Neural crest cell (in vitro differentiated cells): ENCODE measurements at regions not wholly inside any gene's neighbourhood (a gene's known extent, or its start where the extent isn't known, plus 50 kb on each side); places are given as distances from the start of the nearest gene placed in this dataset.

Experiments used
- DNase-seq: peaks from one replicate; pipeline ENCODE4 v3.0.0; 2021; ENCODE audit warnings: low read depth, mixed read lengths, low spot score
- H3K27ac Mint-ChIP-seq: one replicate; pipeline ENCODE4 v1.8.0; 2021; ENCODE audit warnings: mild to moderate bottlenecking, mixed read lengths; ENCODE audit not compliant: unreplicated experiment
- H3K27me3 Mint-ChIP-seq: 2 replicates; pipeline ENCODE4 v1.8.0; 2021; ENCODE audit warnings: low read depth, mild to moderate bottlenecking, mixed read lengths
- H3K36me3 Mint-ChIP-seq: 2 replicates; pipeline ENCODE4 v1.8.0; 2021; ENCODE audit warnings: low read depth, mild to moderate bottlenecking, mixed read lengths
- H3K4me1 Mint-ChIP-seq: 2 replicates; pipeline ENCODE4 v1.8.0; 2021; ENCODE audit warnings: mixed read lengths
- H3K4me3 Mint-ChIP-seq: one replicate; pipeline ENCODE4 v1.8.0; 2021; ENCODE audit warnings: mild to moderate bottlenecking, mixed read lengths
- H3K9me3 Mint-ChIP-seq: 2 replicates; pipeline ENCODE4 v1.8.0; 2021; ENCODE audit warnings: mixed read lengths
- TF ChIP-seq, protein P1 (sequence below): fragments of 200-600 bp; sonication (generic); conservative IDR thresholded peaks from 2 replicates; pipeline ENCODE4 v1.5.0; 2021; ENCODE audit warnings: antibody characterized with exemption, mild to moderate bottlenecking

DNA sequence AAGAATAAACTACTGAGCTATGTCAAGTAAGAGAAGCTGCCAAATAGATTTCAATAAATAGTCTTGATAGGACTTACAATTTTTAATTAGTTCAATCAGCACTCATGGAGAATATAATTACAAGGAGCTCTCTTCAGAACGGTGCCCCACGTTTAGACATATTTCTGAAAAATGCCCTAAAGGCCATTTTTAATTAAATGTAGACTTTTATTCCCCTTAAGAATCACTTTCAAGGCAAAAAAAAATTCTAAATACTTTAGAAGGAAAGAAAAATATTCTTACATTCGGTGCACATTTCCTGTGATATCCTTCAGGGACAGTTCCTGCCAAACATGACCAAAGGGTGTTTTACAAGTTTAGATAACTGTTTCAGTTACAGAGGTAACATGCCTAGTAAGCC is 202.5 kb upstream of the CDH7 start:
- Mint-ChIP-seq H3K4me3 (no peak overlapping the region), H3K9me3 (peaks cover 2% of the 10 kb centered on the region), H3K27ac (no peak overlapping the region), H3K27me3 (no peaks in the 10 kb centered on the region), H3K4me1 (no peaks in the 10 kb centered on the region), H3K36me3 (no peaks in the 10 kb centered on the region)
- TF ChIP-seq, protein P1, sequence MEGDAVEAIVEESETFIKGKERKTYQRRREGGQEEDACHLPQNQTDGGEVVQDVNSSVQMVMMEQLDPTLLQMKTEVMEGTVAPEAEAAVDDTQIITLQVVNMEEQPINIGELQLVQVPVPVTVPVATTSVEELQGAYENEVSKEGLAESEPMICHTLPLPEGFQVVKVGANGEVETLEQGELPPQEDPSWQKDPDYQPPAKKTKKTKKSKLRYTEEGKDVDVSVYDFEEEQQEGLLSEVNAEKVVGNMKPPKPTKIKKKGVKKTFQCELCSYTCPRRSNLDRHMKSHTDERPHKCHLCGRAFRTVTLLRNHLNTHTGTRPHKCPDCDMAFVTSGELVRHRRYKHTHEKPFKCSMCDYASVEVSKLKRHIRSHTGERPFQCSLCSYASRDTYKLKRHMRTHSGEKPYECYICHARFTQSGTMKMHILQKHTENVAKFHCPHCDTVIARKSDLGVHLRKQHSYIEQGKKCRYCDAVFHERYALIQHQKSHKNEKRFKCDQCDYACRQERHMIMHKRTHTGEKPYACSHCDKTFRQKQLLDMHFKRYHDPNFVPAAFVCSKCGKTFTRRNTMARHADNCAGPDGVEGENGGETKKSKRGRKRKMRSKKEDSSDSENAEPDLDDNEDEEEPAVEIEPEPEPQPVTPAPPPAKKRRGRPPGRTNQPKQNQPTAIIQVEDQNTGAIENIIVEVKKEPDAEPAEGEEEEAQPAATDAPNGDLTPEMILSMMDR: no peak
- DNase-seq: no peak

DNA sequence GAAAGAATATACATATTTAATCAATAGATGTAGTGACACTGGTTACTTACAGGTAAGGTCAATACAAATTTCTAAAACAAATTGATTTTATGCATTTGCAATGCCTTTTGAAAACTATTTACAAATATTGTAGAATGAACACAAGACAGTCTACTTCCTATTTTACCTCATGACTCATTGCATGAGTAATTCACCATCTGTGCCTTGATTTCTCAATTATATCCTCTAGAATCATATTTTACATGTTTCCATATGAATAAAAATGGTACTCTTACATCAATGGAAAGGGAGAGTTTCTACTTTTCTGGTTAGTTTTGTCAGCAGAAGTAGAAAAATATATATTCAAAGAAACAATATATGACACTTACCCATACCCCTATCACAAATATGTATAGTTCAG is 203.8 kb upstream of the CDH7 start:
- peaks cover 2% of the 10 kb centered on the region for H3K9me3 Mint-ChIP-seq
- TF ChIP-seq, protein P1: no peak
- no peaks in the 10 kb centered on the region for H3K4me1 Mint-ChIP-seq

DNA sequence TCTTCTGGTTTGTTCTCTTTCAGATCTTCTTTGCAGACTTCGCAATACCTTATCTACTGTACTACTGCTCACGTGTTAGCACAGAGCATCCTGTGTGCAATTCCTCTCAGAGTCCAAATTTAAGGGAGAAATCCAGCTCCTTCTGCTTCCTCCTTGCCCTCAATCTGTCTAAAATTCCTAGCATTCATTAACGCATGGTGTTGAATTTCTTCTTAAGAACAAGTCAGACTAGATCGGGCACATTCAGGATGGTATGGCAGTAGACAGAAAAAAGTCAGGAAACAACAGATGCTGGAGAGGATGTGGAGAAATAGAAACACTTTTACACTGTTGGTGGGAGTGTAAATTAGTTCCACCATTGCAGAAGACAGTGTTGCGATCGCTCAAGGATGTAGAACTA is 206.1 kb upstream of the CDH7 start:
- no peak for DNase-seq
- TF ChIP-seq, protein P1: no peak
- Mint-ChIP-seq H3K36me3 (no peaks in the 10 kb centered on the region), H3K27ac (no peak overlapping the region), H3K4me3 (no peak overlapping the region), H3K9me3 (peaks cover 2% of the 10 kb centered on the region), H3K27me3 (no peaks in the 10 kb centered on the region), H3K4me1 (no peaks in the 10 kb centered on the region)

More for the DNA sequence above, 203.8 kb upstream of the CDH7 start:
- no peaks in the 10 kb centered on the region for H3K36me3 Mint-ChIP-seq
- DNase-seq: no peak
- no peaks in the 10 kb centered on the region for H3K27me3 Mint-ChIP-seq
- H3K27ac Mint-ChIP-seq: no peak overlapping the region
- no peak overlapping the region for H3K4me3 Mint-ChIP-seq

DNA sequence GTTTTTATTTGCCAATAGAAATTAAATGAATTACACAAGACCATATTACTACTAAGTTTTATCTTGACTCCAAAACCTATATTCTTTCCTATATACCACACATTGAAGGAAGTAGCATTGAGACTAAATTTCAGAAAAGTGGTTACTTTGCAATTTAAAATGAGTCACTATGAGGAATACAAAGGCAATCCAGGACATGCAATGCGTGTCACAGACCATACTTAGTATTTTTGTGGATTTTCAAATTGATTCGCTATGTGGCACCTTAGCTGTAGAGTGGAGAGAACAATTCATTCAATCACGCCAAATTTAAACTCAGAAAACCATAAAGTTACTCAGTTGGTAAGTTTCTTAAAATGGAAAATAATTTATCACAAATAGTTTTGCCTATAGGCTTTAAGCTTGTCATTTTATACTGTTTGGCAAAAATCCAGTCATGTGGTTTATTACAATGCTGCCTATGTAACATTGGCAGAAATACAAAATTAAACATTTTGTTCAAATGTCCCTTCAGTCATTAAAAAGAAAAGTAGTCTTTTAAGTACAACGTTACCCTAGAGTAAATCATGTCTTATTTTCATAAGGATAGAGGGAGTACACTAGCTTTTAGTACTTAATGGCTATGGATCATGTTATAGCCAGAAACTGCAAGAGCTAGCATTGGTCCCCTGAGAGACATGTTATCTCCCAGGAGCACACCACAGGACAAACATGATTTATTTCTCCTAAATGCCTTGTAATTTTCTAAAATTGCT is 222.8 kb upstream of the CDH7 start:
- Mint-ChIP-seq H3K27me3 (no peaks in the 10 kb centered on the region), H3K4me1 (no peaks in the 10 kb centered on the region), H3K36me3 (no peaks in the 10 kb centered on the region), H3K4me3 (no peak overlapping the region), H3K27ac (no peak overlapping the region), H3K9me3 (peaks cover 3% of the 10 kb centered on the region)
- no peak for DNase-seq
- TF ChIP-seq, protein P1: no peak

DNA sequence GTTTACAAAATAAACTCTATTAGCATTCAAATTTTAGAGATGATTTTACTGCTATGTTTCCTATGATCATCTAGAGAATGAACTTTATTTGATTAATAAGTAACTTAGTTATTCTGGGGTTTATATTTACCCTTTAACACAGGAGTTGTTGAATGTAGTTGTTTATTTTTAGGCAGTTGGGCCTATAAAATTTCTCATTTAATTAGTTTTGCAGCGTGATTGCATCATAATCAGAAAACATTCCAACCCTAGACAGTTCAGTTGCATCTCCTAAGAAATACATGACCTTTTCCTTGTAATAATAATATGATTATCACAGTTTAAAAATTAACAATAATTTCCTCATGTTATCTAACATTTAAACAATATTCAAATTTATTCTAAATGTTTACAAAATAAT is 224.7 kb upstream of the CDH7 start:
- Mint-ChIP-seq H3K27me3 (no peaks in the 10 kb centered on the region), H3K9me3 (peaks cover 3% of the 10 kb centered on the region), H3K36me3 (no peaks in the 10 kb centered on the region), H3K4me1 (no peaks in the 10 kb centered on the region), H3K4me3 (no peak overlapping the region), H3K27ac (no peak overlapping the region)
- TF ChIP-seq, protein P1: no peak
- DNase-seq: no peak
